GM12878 (cell line): ENCODE measurements at regions not wholly inside any gene's neighbourhood (a gene's known extent, or its start where the extent isn't known, plus 50 kb on each side); places are given as distances from the start of the nearest gene placed in this dataset.

ENCODE experiments used
- ATAC-seq: fragments of 200-7000 bp; cut with Tn5 transposase; 3 replicates; pipeline ENCODE4 v1.9.1; 2020; ENCODE audit warnings: mild to moderate bottlenecking, moderate library complexity
- BruUV-seq: library from RNA; stranded (reverse); fragments of 400-500 nt; replicated peaks from 2 replicates; lab custom pipeline; 2021; lab: Mats Ljungman, UMichigan
- CTCF ChIA-PET: fragments of 300-600 bp; sonication (Branson Sonifier 250); formaldehyde crosslinking; extraction: SDS; loops from one replicate; lab custom pipeline; 2021; ENCODE audit warnings: inconsistent platforms; lab: Yijun Ruan, JAX
- POLR2A ChIA-PET: fragments of 350-600 bp; formaldehyde crosslinking; extraction: SDS; loops from one replicate; lab custom pipeline; 2021; ENCODE audit warnings: inconsistent platforms; lab: Charles Lee
- RAD21 ChIA-PET: fragments of 300-600 bp; sonication (Branson Sonifier 250); formaldehyde crosslinking; loops from one replicate; lab custom pipeline; 2023; ENCODE audit warnings: antibody characterized with exemption; ENCODE audit not compliant: unreplicated experiment; lab: Charles Lee
- SMC1A ChIA-PET: fragments of 300-600 bp; sonication (Branson Sonifier 250); formaldehyde crosslinking; loops from one replicate; lab custom pipeline; 2023; ENCODE audit not compliant: unreplicated experiment, uncharacterized antibody; lab: Charles Lee
- DNase-seq: peaks from one replicate; pipeline ENCODE4 v3.0.0-alpha.2; 2011; ENCODE audit warnings: low read depth, low spot score
- FAIRE-seq: peaks from 3 replicates; lab custom pipeline; 2011; peaks lifted over from hg19 to GRCh38; lab: Jason Lieb, UNC
- H2AFZ ChIP-seq: 2 replicates; pipeline ENCODE4 v1.6.0; 2011; ENCODE audit warnings: low read depth, low read length, control low read depth; ENCODE audit not compliant: control insufficient read depth
- H3K27ac ChIP-seq: 2 replicates; pipeline ENCODE4 v1.5.1; 2011; ENCODE audit warnings: control low read depth; ENCODE audit not compliant: control insufficient read depth, insufficient read depth
- H3K27me3 ChIP-seq, 2 experiments: replicated peaks in 1 of 2; 2 replicates each; pipeline versions ENCODE4 v1.6.0 to v1.6.1; 2011; ENCODE audit warnings: low read length in 1 of 2; ENCODE audit not compliant: control insufficient read depth in 2 of 2, insufficient read depth in 2 of 2
- H3K36me3 ChIP-seq, 2 experiments: 2 replicates each; pipeline ENCODE4 v1.5.1; 2011; ENCODE audit warnings: low read length in 1 of 2; ENCODE audit not compliant: control insufficient read depth in 2 of 2, insufficient read depth in 2 of 2
- H3K4me1 ChIP-seq: 2 replicates; pipeline ENCODE4 v1.6.1; 2011; ENCODE audit warnings: mild to moderate bottlenecking, low read length, moderate library complexity, mixed read lengths; ENCODE audit not compliant: control insufficient read depth, insufficient read depth
- H3K4me2 ChIP-seq: 2 replicates; pipeline ENCODE4 v1.6.0; 2011; ENCODE audit warnings: control low read depth; ENCODE audit not compliant: control insufficient read depth, insufficient read depth
- H3K4me3 ChIP-seq: fragments of 200-600 bp; sonication (generic); 2 replicates; pipeline ENCODE4 v1.5.1; 2016
- H3K79me2 ChIP-seq: 2 replicates; pipeline ENCODE4 v1.6.0; 2011; ENCODE audit warnings: low read length; ENCODE audit not compliant: control insufficient read depth, insufficient read depth
- H3K9ac ChIP-seq: 2 replicates; pipeline ENCODE4 v1.8.0; 2011; ENCODE audit warnings: low read length, control low read depth, mixed read lengths; ENCODE audit not compliant: control insufficient read depth, insufficient read depth
- H3K9me3 ChIP-seq: replicated peaks from 3 replicates; pipeline ENCODE4 v1.5.1; 2011; ENCODE audit warnings: mild to moderate bottlenecking, low read length; ENCODE audit not compliant: control insufficient read depth, insufficient read depth
- H4K20me1 ChIP-seq: 2 replicates; pipeline ENCODE4 v1.6.0; 2011; ENCODE audit not compliant: control insufficient read depth, insufficient read depth
- BCL11A ChIP-seq: IDR thresholded peaks from 2 replicates; pipeline ENCODE4 v1.6.1; 2011; ENCODE audit warnings: low read depth, low read length
- CHD1 ChIP-seq: IDR thresholded peaks from 2 replicates; pipeline ENCODE4 v1.6.1; 2012; ENCODE audit warnings: low read depth, low read length, improper control_type of control experiment
- CHD2 ChIP-seq: IDR thresholded peaks from 2 replicates; pipeline ENCODE4 v1.6.1; 2011; ENCODE audit warnings: low read depth, low read length, improper control_type of control experiment, borderline replicate concordance
- CREM ChIP-seq: IDR thresholded peaks from 2 replicates; pipeline ENCODE4 v1.6.1; 2014; ENCODE audit warnings: antibody characterized with exemption, low read depth
- LARP7 ChIP-seq: fragments of 450-650 bp; IDR thresholded peaks from 2 replicates; pipeline ENCODE4 v1.6.1; 2017; ENCODE audit warnings: mild to moderate bottlenecking
- NBN ChIP-seq: fragments of 450-650 bp; IDR thresholded peaks from 2 replicates; pipeline ENCODE4 v1.6.1; 2016
- NR2C2 ChIP-seq: IDR thresholded peaks from 2 replicates; pipeline ENCODE4 v1.6.1; 2011; ENCODE audit warnings: borderline replicate concordance, low read depth; ENCODE audit not compliant: control insufficient read depth, insufficient read length
- PAX5 ChIP-seq: IDR thresholded peaks from 2 replicates; pipeline ENCODE4 v1.6.1; 2011; ENCODE audit warnings: low read depth, low read length, borderline replicate concordance
- RAD51 ChIP-seq: fragments of 450-650 bp; IDR thresholded peaks from 2 replicates; pipeline ENCODE4 v1.6.1; 2016; ENCODE audit warnings: moderate library complexity, mild to moderate bottlenecking, inconsistent platforms
- YBX1 ChIP-seq: fragments of 450-650 bp; IDR thresholded peaks from 2 replicates; pipeline ENCODE4 v1.6.1; 2016; ENCODE audit warnings: antibody characterized with exemption
- ZNF207 ChIP-seq: fragments of 450-650 bp; IDR thresholded peaks from 2 replicates; pipeline ENCODE4 v1.6.1; 2014; ENCODE audit warnings: antibody characterized with exemption, mild to moderate bottlenecking, borderline replicate concordance
- ZNF217 ChIP-seq: fragments of 450-650 bp; IDR thresholded peaks from 2 replicates; pipeline ENCODE4 v1.6.1; 2017; ENCODE audit warnings: antibody characterized with exemption, mild to moderate bottlenecking
- ZNF622 ChIP-seq: fragments of 450-650 bp; IDR thresholded peaks from 2 replicates; pipeline ENCODE4 v1.6.1; 2017; ENCODE audit warnings: mild to moderate bottlenecking, inconsistent platforms
- WGBS: methylation state at CpG from one replicate; pipeline ENCODE4 v1.1.6; 2016; ENCODE audit warnings: low lambda C conversion rate; ENCODE audit not compliant: insufficient replicate concordance, insufficient coverage; ENCODE audit errors: missing lambda C conversion rate; 5-methylcytosine and 5-hydroxymethylcytosine counted together
- in situ Hi-C: fragments of 300-500 bp; cut with MboI; formaldehyde crosslinking; loops from 9 replicates; pipeline ENCODE4 v1.14.3; 2018; ENCODE audit warnings: mixed read lengths
- intact Hi-C: fragments of 100-400 bp; cut with micrococcal nuclease; formaldehyde crosslinking; loops from one replicate; pipeline ENCODE4 v1.14.2; 2022; ENCODE audit not compliant: unreplicated experiment
- TF ChIP-seq, protein P1 (sequence below), 3 experiments: IDR thresholded peaks in 2 of 3; conservative IDR thresholded peaks in 1 of 3; 2 replicates each; pipeline ENCODE4 v1.5.1; 2011; ENCODE audit warnings: low read depth in 3 of 3, low read length in 3 of 3, mild to moderate bottlenecking in 3 of 3, control low read depth in 2 of 3, moderate library complexity in 2 of 3, inconsistent platforms in 1 of 3, mixed read lengths in 1 of 3; ENCODE audit not compliant: control insufficient read depth in 2 of 3, insufficient read depth in 1 of 3; ENCODE audit errors: extremely low read depth in 1 of 3
- TF ChIP-seq, protein P2 (sequence below): fragments of 450-650 bp; conservative IDR thresholded peaks from 2 replicates; pipeline ENCODE4 v1.6.1; 2017; ENCODE audit warnings: mild to moderate bottlenecking, moderate library complexity
- TF ChIP-seq, protein P3 (sequence below): IDR thresholded peaks from 2 replicates; pipeline ENCODE4 v1.6.1; 2011; ENCODE audit warnings: low read depth, low read length, improper control_type of control experiment, borderline replicate concordance

- TF ChIP-seq, protein P1, sequence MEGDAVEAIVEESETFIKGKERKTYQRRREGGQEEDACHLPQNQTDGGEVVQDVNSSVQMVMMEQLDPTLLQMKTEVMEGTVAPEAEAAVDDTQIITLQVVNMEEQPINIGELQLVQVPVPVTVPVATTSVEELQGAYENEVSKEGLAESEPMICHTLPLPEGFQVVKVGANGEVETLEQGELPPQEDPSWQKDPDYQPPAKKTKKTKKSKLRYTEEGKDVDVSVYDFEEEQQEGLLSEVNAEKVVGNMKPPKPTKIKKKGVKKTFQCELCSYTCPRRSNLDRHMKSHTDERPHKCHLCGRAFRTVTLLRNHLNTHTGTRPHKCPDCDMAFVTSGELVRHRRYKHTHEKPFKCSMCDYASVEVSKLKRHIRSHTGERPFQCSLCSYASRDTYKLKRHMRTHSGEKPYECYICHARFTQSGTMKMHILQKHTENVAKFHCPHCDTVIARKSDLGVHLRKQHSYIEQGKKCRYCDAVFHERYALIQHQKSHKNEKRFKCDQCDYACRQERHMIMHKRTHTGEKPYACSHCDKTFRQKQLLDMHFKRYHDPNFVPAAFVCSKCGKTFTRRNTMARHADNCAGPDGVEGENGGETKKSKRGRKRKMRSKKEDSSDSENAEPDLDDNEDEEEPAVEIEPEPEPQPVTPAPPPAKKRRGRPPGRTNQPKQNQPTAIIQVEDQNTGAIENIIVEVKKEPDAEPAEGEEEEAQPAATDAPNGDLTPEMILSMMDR (IDR thresholded peaks at IDR 0.05 in 2 of 3, conservative IDR thresholded peaks at IDR 0.05 in 1 of 3; ENCODE audit: control insufficient read depth in 2 of 3, extremely low read depth in 1 of 3, insufficient read depth in 1 of 3, low read depth in 3 of 3, low read length in 3 of 3), result no peak
- TF ChIP-seq, all 136 proteins: peak for 0
Observed at GRCh38 chr6:139521338-139521737, 146.9 kb upstream of the CITED2 start (continued).

GRCh38 chr6:139520321-139520768 is 145.9 kb upstream of the CITED2 start:
- no peak for ATAC-seq
- POLR2A ChIA-PET, result no interaction called here
- RAD21 ChIA-PET, result no interaction called here
- no peak overlapping the region for H3K4me3 ChIP-seq
- FAIRE-seq, result no peak
- H4K20me1 ChIP-seq, result no peaks in the 10 kb centered on the region
- no peaks in the 10 kb centered on the region for H3K27me3 ChIP-seq
- no TSS peak for BruUV-seq
- no peaks in the 10 kb centered on the region for H3K36me3 ChIP-seq
- H3K27ac ChIP-seq, result no peak overlapping the region
- WGBS, result 78% methylated on average over 3 of the region's 3 CpGs
- no peaks in the 10 kb centered on the region for H3K9me3 ChIP-seq
- no peaks in the 10 kb centered on the region for H3K79me2 ChIP-seq
- intact Hi-C loops, result no loop called here
- H3K4me1 ChIP-seq, result no peaks in the 10 kb centered on the region
- no peak overlapping the region for H2AFZ ChIP-seq
- CTCF ChIA-PET, result no interaction called here
- no peak overlapping the region for H3K4me2 ChIP-seq
- no peak overlapping the region for H3K9ac ChIP-seq
- no peak for DNase-seq
- in situ Hi-C loops, result no loop called here
- SMC1A ChIA-PET, result no interaction called here
- TF ChIP-seq NR2C2, result no peak
- TF ChIP-seq CREM, result no peak
- TF ChIP-seq ZNF207, result no peak
- TF ChIP-seq, protein P2, sequence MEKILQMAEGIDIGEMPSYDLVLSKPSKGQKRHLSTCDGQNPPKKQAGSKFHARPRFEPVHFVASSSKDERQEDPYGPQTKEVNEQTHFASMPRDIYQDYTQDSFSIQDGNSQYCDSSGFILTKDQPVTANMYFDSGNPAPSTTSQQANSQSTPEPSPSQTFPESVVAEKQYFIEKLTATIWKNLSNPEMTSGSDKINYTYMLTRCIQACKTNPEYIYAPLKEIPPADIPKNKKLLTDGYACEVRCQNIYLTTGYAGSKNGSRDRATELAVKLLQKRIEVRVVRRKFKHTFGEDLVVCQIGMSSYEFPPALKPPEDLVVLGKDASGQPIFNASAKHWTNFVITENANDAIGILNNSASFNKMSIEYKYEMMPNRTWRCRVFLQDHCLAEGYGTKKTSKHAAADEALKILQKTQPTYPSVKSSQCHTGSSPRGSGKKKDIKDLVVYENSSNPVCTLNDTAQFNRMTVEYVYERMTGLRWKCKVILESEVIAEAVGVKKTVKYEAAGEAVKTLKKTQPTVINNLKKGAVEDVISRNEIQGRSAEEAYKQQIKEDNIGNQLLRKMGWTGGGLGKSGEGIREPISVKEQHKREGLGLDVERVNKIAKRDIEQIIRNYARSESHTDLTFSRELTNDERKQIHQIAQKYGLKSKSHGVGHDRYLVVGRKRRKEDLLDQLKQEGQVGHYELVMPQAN, result no peak
- no peak for TF ChIP-seq CHD2
- no peak for TF ChIP-seq NBN
- TF ChIP-seq, protein P1 (IDR thresholded peaks at IDR 0.05 in 2 of 3, conservative IDR thresholded peaks at IDR 0.05 in 1 of 3; ENCODE audit: control insufficient read depth in 2 of 3, extremely low read depth in 1 of 3, insufficient read depth in 1 of 3, low read depth in 3 of 3, low read length in 3 of 3), result no peak
- no peak for TF ChIP-seq YBX1
- TF ChIP-seq ZNF622, result no peak
- TF ChIP-seq RAD51, result no peak
- TF ChIP-seq LARP7, result no peak
- TF ChIP-seq CHD1, result no peak
- no peak for TF ChIP-seq PAX5
- TF ChIP-seq ZNF217, result no peak
- TF ChIP-seq, protein P3, sequence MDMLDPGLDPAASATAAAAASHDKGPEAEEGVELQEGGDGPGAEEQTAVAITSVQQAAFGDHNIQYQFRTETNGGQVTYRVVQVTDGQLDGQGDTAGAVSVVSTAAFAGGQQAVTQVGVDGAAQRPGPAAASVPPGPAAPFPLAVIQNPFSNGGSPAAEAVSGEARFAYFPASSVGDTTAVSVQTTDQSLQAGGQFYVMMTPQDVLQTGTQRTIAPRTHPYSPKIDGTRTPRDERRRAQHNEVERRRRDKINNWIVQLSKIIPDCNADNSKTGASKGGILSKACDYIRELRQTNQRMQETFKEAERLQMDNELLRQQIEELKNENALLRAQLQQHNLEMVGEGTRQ, result no peak
- no peak for TF ChIP-seq BCL11A
